CD4-positive, alpha-beta memory T cell (primary cell): ENCODE measurements at regions not wholly inside any gene's neighbourhood (a gene's known extent, or its start where the extent isn't known, plus 50 kb on each side); places are given as distances from the start of the nearest gene placed in this dataset.

ENCODE experiments used
- CTCF ChIA-PET: fragments of 350-600 bp; sonication (Branson Sonifier 250); formaldehyde crosslinking; loops from one replicate; lab custom pipeline; 2021; ENCODE audit warnings: inconsistent platforms; ENCODE audit not compliant: partially characterized antibody; lab: Charles Lee
- POLR2A ChIA-PET: fragments of 350-600 bp; sonication (Branson Sonifier 250); formaldehyde crosslinking; loops from one replicate; lab custom pipeline; 2021; ENCODE audit not compliant: partially characterized antibody; lab: Charles Lee
- DNase-seq, 5 donors: peaks; one replicate each; pipeline versions ENCODE4 v3.0.0 to v3.0.0-alpha.2; 2020 to 2022; ENCODE audit warnings: mixed read lengths in 1 of 5
- H3K27ac ChIP-seq: one replicate; pipeline ENCODE4 v1.7.0; 2013; ENCODE audit warnings: low read depth, low read length
- H3K27me3 ChIP-seq: 2 replicates; pipeline ENCODE4 v1.7.0; 2013; ENCODE audit warnings: mild to moderate bottlenecking, low read length, moderate library complexity; ENCODE audit not compliant: insufficient read depth
- H3K36me3 ChIP-seq: 2 replicates; pipeline ENCODE4 v1.7.0; 2013; ENCODE audit warnings: mild to moderate bottlenecking, low read length, moderate library complexity; ENCODE audit not compliant: insufficient read depth
- H3K4me1 ChIP-seq: 2 replicates; pipeline ENCODE4 v1.7.0; 2013; ENCODE audit warnings: mild to moderate bottlenecking, low read length, moderate library complexity; ENCODE audit not compliant: insufficient read depth
- H3K4me3 ChIP-seq, 2 donors: one replicate each; pipeline ENCODE4 v1.7.0; 2013; ENCODE audit warnings: low read length in 2 of 2, mild to moderate bottlenecking in 1 of 2
- H3K9me3 ChIP-seq, 2 donors: one replicate each; pipeline ENCODE4 v1.7.0; 2013; ENCODE audit warnings: low read length in 2 of 2, control low read depth in 1 of 2; ENCODE audit not compliant: control insufficient read depth in 1 of 2
- H3K27ac Mint-ChIP-seq, 7 donors: one replicate each; pipeline ENCODE4 v1.8.0; 2020 to 2021; ENCODE audit warnings: mixed read lengths in 7 of 7, mild to moderate bottlenecking in 6 of 7, inconsistent platforms in 3 of 7, moderate library complexity in 3 of 7
- H3K27me3 Mint-ChIP-seq, 2 donors: one replicate each; pipeline ENCODE4 v1.8.0; 2020 to 2021; ENCODE audit warnings: mixed read lengths in 2 of 2
- H3K36me3 Mint-ChIP-seq, 2 donors: one replicate each; pipeline ENCODE4 v1.8.0; 2020 to 2021; ENCODE audit warnings: mixed read lengths in 2 of 2, inconsistent platforms in 1 of 2, mild to moderate bottlenecking in 1 of 2
- H3K4me1 Mint-ChIP-seq, 4 donors: one replicate each; pipeline ENCODE4 v1.8.0; 2020 to 2021; ENCODE audit warnings: mixed read lengths in 4 of 4, mild to moderate bottlenecking in 1 of 4
- H3K4me3 Mint-ChIP-seq, 8 donors: one replicate each; pipeline ENCODE4 v1.8.0; 2020 to 2021; ENCODE audit warnings: mixed read lengths in 8 of 8, mild to moderate bottlenecking in 7 of 8, moderate library complexity in 6 of 8, inconsistent platforms in 3 of 8
- H3K9me3 Mint-ChIP-seq, 8 donors: one replicate each; pipeline ENCODE4 v1.8.0; 2020 to 2021; ENCODE audit warnings: mixed read lengths in 8 of 8, mild to moderate bottlenecking in 5 of 8, inconsistent platforms in 3 of 8, moderate library complexity in 1 of 8
- intact Hi-C: fragments of 100-400 bp; cut with micrococcal nuclease; formaldehyde crosslinking; loops from one replicate; pipeline ENCODE4 v1.15.1; 2023

DNA sequence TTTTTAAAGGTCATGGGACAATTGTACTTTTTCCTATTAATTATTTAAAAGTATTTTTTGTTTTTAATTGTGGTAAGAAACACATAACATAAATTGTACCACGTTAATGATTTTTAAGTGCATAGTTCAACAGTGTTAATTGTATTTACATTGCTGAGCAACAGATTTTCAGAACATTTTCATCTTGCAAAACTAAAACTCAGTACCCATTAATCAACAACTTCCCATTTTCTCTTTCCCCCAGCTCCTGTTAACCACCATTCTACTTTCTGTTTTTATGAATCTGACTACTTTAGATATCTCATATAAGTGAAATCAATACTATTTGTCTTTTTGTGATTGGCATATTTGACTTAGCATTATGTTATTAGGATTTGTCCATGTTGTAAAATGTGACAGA is 483.9 kb upstream of the ZNF804A start:
- H3K27me3 Mint-ChIP-seq = no peaks in the 10 kb centered on the region
- no peak overlapping the region for H3K27ac Mint-ChIP-seq
- POLR2A ChIA-PET = no interaction called here
- H3K36me3 Mint-ChIP-seq = no peaks in the 10 kb centered on the region
- Histone ChIP-seq H3K27me3 (no peaks in the 10 kb centered on the region), H3K4me3 (no peak overlapping the region), H3K4me1 (no peaks in the 10 kb centered on the region), H3K36me3 (no peaks in the 10 kb centered on the region), H3K9me3 (no peaks in the 10 kb centered on the region), H3K27ac (no peak overlapping the region)
- H3K4me3 Mint-ChIP-seq = no peak overlapping the region
- intact Hi-C loops = no loop called here
- CTCF ChIA-PET = no interaction called here
- DNase-seq = no peak
- H3K9me3 Mint-ChIP-seq = peaks cover 0 to 7% (median 4%) of the 10 kb centered on the region in 8 donors
- H3K4me1 Mint-ChIP-seq = no peaks in the 10 kb centered on the region

DNA sequence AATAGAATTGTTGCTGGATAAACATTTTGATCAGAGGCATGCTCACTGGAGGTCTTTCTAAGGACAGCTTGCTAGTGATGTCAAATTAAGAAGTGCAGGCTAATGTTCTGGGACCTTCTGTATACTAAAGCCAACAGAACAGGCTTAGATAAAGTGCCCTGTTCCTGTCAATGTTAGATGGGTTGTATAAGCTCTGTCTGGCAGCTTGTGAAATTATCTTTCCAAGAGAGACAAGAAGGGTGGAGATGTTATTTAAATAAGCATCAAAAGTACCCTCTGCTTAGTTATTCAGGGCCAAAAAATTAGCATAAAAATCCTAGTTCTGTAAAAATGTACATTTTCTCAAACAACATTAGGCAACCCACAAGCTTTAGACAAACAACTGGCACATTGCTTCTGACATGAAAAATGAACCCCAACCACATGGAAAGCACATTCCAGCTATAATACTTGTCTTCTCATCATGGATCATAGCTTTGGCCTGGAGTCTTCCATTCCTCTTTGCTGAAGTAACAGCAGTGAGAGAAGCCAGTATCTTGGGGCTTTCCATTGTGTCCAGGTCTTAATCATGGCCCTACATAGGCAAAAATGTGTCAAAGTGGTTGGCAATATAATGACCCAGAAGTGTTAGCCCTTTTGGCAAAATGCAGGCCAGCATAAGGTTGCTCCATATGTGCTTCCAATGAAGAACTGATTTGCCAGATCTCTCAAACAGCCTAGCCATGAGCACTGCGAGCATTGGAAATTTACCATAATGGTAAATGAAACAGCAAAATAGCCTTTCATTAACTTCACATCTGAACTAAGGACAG is 478.1 kb upstream of the ZNF804A start:
- peaks cover 0 to 5% (median under 1%) of the 10 kb centered on the region in 8 donors for H3K9me3 Mint-ChIP-seq
- H3K27me3 ChIP-seq = no peaks in the 10 kb centered on the region
- no peak overlapping the region for H3K4me3 ChIP-seq
- intact Hi-C loops = no loop called here
- no peaks in the 10 kb centered on the region for H3K4me1 ChIP-seq
- no peak overlapping the region for H3K27ac ChIP-seq
- H3K36me3 Mint-ChIP-seq = no peaks in the 10 kb centered on the region
- H3K36me3 ChIP-seq = no peaks in the 10 kb centered on the region
- no peaks in the 10 kb centered on the region for H3K27me3 Mint-ChIP-seq
- no peak overlapping the region for H3K4me3 Mint-ChIP-seq
- H3K4me1 Mint-ChIP-seq = no peaks in the 10 kb centered on the region
- no peaks in the 10 kb centered on the region for H3K9me3 ChIP-seq
- CTCF ChIA-PET = no interaction called here
- no peak for DNase-seq
- POLR2A ChIA-PET = no interaction called here
- no peak overlapping the region for H3K27ac Mint-ChIP-seq

DNA sequence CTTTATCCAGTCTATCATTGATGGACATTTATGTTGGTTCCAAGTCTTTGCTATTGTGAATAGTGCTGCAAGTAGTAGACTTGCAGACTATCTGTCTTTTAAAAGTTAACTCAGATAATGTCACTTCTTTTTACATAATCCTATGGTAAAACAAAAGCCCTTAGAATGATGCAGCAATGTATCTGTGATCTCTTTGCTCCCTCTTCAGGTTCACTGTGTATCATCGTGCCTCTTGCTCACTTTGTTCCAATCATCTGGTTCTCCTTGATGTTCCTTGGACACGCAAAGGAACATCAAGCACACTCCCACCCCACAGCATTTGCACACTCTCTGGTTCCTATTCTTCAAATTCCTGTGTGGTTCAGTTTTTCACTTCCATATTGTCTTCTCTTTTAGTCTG is 472.5 kb upstream of the ZNF804A start:
- intact Hi-C loops = no loop called here
- ChIA-PET POLR2A (no interaction called here), CTCF (no interaction called here)
- Histone ChIP-seq H3K4me3 (no peak overlapping the region), H3K27me3 (no peaks in the 10 kb centered on the region), H3K27ac (no peak overlapping the region), H3K9me3 (no peaks in the 10 kb centered on the region), H3K4me1 (no peaks in the 10 kb centered on the region), H3K36me3 (no peaks in the 10 kb centered on the region)
- Mint-ChIP-seq H3K4me3 (no peak overlapping the region), H3K4me1 (no peaks in the 10 kb centered on the region), H3K27ac (no peak overlapping the region), H3K9me3 (peaks cover 1 to 10% (median 4%) of the 10 kb centered on the region in 8 donors), H3K27me3 (no peaks in the 10 kb centered on the region), H3K36me3 (no peaks in the 10 kb centered on the region)
- no peak for DNase-seq

DNA sequence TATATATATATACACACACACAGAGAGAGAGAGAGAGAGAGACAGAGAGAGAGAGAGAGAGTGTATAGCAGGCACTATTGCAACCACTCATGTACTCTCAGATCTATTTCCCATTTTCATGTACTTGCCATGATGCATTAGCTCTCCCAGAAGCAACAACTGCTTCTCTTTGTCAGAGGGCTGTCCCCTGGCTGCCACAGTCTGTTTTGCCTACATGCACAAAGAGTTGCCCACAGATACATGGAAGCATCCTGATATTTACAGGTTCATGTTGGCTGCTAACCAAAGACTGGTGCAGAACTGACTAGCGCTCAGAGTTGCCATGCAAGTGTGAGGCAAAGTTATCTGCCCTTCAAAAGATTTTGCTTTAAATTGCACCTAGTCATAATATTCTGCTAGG is 469.3 kb upstream of the ZNF804A start:
- no peak overlapping the region for H3K4me3 Mint-ChIP-seq
- H3K27me3 ChIP-seq = no peaks in the 10 kb centered on the region
- H3K9me3 ChIP-seq = no peaks in the 10 kb centered on the region
- intact Hi-C loops = no loop called here
- H3K9me3 Mint-ChIP-seq = peaks cover 6 to 17% (median 10%) of the 10 kb centered on the region in 8 donors
- H3K4me1 Mint-ChIP-seq = no peaks in the 10 kb centered on the region
- ChIA-PET CTCF (no interaction called here), POLR2A (no interaction called here)
- no peak for DNase-seq
- no peaks in the 10 kb centered on the region for H3K36me3 ChIP-seq
- H3K27me3 Mint-ChIP-seq = no peaks in the 10 kb centered on the region
- no peak overlapping the region for H3K27ac Mint-ChIP-seq
- no peak overlapping the region for H3K27ac ChIP-seq
- no peak overlapping the region for H3K4me3 ChIP-seq
- no peaks in the 10 kb centered on the region for H3K4me1 ChIP-seq
- no peaks in the 10 kb centered on the region for H3K36me3 Mint-ChIP-seq

DNA sequence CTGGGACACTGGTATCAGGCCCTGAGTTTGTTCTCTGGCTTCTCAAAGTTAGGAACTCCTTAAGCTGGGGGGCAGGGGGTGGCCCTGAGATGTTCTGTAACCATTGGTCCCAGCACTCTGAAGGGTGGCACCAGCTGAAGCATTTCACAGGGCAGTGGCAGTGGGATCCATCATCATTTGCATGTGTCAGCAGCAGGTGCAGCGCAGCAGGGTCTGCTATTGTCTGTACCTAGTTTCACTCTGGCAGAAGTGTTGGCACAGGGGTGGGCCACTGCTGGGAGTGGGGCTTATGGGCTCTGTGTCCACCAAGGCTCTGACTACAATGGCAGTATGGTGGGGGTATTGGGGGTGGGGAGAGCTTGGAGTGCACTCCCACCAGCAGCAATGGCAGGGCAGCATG is 460.4 kb upstream of the ZNF804A start:
- ChIA-PET POLR2A (no interaction called here), CTCF (no interaction called here)
- peaks cover 3 to 18% (median 6%) of the 10 kb centered on the region in 8 donors for H3K9me3 Mint-ChIP-seq
- no peak overlapping the region for H3K27ac Mint-ChIP-seq
- H3K27ac ChIP-seq = no peak overlapping the region
- no peaks in the 10 kb centered on the region for H3K4me1 ChIP-seq
- no peak overlapping the region for H3K4me3 ChIP-seq
- no peaks in the 10 kb centered on the region for H3K4me1 Mint-ChIP-seq
- intact Hi-C loops = no loop called here
- H3K36me3 Mint-ChIP-seq = no peaks in the 10 kb centered on the region
- no peaks in the 10 kb centered on the region for H3K27me3 Mint-ChIP-seq
- H3K36me3 ChIP-seq = no peaks in the 10 kb centered on the region
- no peak overlapping the region for H3K4me3 Mint-ChIP-seq
- no peaks in the 10 kb centered on the region for H3K9me3 ChIP-seq
- no peak for DNase-seq
- H3K27me3 ChIP-seq = no peaks in the 10 kb centered on the region

DNA sequence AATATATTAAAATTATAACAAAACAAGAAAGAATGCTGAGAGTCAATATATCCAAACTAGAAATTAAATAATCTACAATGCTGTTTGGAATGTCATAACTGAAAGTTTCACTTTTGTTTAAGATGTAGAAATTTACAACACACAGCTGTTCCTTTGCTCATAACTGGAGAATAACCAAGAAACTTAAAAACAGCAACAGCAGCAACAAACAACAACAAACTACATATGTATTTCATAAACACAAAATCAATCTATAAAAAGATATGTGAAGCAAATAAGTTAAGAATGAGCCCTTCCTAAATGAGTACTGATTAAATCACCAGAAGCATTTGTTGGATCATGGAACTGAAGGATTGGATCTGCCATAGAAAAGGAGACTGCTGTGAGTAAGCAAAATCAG is 456.5 kb upstream of the ZNF804A start:
- no peaks in the 10 kb centered on the region for H3K27me3 Mint-ChIP-seq
- ChIA-PET CTCF (no interaction called here), POLR2A (no interaction called here)
- intact Hi-C loops = no loop called here
- no peaks in the 10 kb centered on the region for H3K27me3 ChIP-seq
- no peaks in the 10 kb centered on the region for H3K36me3 Mint-ChIP-seq
- no peaks in the 10 kb centered on the region for H3K36me3 ChIP-seq
- no peak for DNase-seq
- no peak overlapping the region for H3K27ac Mint-ChIP-seq
- no peak overlapping the region for H3K27ac ChIP-seq
- peaks cover 0 to 15% (median 2%) of the 10 kb centered on the region in 8 donors for H3K9me3 Mint-ChIP-seq
- no peak overlapping the region for H3K4me3 ChIP-seq
- no peaks in the 10 kb centered on the region for H3K9me3 ChIP-seq
- H3K4me1 ChIP-seq = no peaks in the 10 kb centered on the region
- no peaks in the 10 kb centered on the region for H3K4me1 Mint-ChIP-seq
- no peak overlapping the region for H3K4me3 Mint-ChIP-seq

DNA sequence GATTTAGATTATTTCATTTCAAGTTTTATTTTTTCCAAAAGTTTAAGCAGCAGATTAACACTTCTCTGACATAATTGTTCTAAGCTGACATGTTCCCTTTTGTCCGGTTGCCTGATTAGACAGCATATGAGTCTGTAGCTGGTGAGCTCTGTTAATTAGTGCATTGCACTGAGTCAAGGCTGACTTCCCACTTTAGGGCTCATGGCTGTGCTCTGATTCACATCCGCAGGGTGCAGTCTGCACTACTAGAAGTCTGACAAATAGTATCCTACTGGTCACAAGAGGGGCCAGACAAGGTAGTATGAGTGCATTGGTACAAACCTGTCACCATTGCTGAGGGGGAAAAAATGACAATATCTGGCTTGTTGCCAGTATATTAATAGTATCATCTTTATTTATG is 443.9 kb upstream of the ZNF804A start:
- H3K4me1 Mint-ChIP-seq = no peaks in the 10 kb centered on the region
- DNase-seq = no peak
- no peaks in the 10 kb centered on the region for H3K9me3 ChIP-seq

More for the DNA sequence above, 443.9 kb upstream of the ZNF804A start:
- Histone ChIP-seq H3K4me3 (no peak overlapping the region), H3K36me3 (no peaks in the 10 kb centered on the region), H3K4me1 (no peaks in the 10 kb centered on the region), H3K27ac (no peak overlapping the region), H3K27me3 (no peaks in the 10 kb centered on the region)
- CTCF ChIA-PET = no interaction called here
- Mint-ChIP-seq H3K27me3 (no peaks in the 10 kb centered on the region), H3K36me3 (no peaks in the 10 kb centered on the region), H3K4me3 (no peak overlapping the region), H3K9me3 (peaks cover 0 to 16% (median 7%) of the 10 kb centered on the region in 8 donors), H3K27ac (no peak overlapping the region)
- POLR2A ChIA-PET = no interaction called here
- intact Hi-C loops = no loop called here
